GM19324 (cell line): ENCODE measurements at regions not wholly inside any gene's neighbourhood (a gene's known extent, or its start where the extent isn't known, plus 50 kb on each side); places are given as distances from the start of the nearest gene placed in this dataset.
"Not testable (repeated sequence)": the region's sequence is repeated elsewhere in the genome, so short reads cannot be mapped to it uniquely, and the experiment has no call there.

Experiments
- ATAC-seq: cut with Tn5 transposase; IDR thresholded peaks from one replicate; pipeline ENCODE4 v1.9.1; 2021; ENCODE audit warnings: mild to moderate bottlenecking, moderate library complexity; ENCODE audit not compliant: unreplicated experiment, low FRiP score

DNA sequence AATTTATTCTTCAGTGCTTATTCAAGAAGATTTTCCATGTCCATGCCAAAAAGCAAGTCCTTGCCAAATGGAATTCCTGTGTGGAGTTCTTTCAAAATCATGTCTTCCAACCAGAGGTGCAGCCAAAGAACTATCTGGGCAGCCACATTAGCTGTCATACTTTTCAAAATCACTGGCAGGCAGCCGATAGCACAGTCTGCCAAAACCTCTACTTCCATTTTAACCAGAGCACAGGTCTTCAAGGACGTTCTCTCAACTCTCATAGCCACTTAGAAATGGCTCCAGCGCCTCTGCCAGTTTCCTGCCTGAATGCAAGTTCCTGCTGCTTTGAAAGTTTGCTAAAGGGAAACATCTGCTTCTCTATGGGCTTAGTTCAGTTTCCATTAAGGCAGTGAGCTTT lies 975.7 kb upstream of the ADGRL4 start:
- ATAC-seq: no peak

DNA sequence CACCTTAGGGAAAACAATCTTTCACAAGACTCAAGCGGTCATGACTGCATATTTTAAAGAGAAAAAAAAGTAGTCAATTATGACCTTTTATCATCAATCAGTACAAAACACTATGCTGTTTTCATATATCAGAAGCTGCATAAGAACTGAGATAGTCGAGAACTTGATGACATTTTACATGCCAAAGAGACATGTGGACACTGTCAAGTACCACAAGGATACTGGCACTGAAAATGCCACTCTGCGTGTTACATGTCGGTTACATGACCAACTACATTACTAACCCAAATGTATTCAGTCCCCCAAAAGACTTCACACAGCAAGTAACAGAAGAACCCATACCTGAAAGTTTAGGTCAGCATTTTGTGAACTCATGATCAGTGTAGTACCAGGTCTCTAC lies 975.0 kb upstream of the ADGRL4 start:
- ATAC-seq: no peak

DNA sequence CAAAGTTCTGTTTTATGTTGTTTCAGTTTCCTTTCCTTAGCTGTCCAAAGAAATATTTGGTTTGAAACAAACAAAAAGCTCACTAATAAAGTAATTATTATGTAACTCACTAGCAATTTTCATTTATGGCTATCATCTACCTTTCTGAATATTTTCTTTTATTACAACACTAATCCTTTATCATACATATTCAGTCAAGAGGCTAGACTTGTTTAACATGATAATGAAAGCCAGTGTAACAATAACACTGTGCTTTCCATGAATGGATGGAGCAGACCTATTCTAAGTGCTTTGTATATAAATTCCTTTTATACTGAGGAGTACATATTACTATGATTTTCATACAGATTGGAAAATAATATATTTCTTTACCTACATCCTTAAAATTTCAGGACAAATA lies 972.8 kb upstream of the ADGRL4 start:
- no peak for ATAC-seq

GRCh38 chr1:79976287-79976686 lies 969.8 kb upstream of the ADGRL4 start:
- ATAC-seq: no peak

GRCh38 chr1:79974659-79975058 lies 968.1 kb upstream of the ADGRL4 start:
- ATAC-seq: no peak

- no peak for ATAC-seq
These were observed 963.4 kb upstream of the ADGRL4 start for GRCh38 chr1:79969886-79970285.

GRCh38 chr1:79966438-79966837 lies 959.9 kb upstream of the ADGRL4 start:
- no peak for ATAC-seq

- ATAC-seq: no peak
These were observed 953.1 kb upstream of the ADGRL4 start for GRCh38 chr1:79959635-79960034.

DNA sequence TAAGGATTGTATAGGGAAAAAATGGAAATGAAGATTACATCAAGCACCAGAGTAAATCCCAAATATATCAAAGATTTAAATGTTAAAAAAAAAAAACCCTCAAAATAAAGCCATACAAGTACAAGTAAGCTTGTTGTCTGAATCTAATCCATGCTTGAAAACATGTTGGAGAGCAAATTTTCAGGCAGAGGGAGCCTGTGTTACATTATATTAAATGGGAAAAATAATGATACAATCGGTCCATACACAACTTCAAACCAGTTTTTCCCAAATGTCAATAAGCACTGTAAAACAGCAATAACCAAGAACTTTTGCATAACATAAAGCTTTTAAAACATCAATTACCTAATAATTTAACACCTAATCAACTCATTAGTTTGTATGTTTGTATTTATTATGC lies 949.4 kb upstream of the ADGRL4 start:
- no peak for ATAC-seq

DNA sequence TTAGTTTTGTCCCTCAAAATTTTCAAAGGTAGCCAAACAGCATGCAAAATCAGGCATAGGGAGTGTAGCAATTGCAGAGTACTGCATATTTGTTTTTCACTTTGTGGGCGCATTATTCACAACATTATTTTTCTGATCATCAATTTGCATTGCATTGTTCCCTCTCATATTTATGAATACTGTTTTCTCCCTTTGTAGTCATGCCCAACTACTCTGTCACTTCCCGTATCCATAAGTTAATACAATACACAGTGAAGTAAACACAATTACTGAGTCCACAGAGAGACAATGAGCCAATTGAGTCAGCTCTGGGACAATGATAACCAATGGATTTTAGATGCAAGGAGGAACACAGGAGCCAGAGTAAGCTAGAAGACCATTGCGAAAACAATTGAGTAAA lies 944.0 kb upstream of the ADGRL4 start:
- no peak for ATAC-seq

DNA sequence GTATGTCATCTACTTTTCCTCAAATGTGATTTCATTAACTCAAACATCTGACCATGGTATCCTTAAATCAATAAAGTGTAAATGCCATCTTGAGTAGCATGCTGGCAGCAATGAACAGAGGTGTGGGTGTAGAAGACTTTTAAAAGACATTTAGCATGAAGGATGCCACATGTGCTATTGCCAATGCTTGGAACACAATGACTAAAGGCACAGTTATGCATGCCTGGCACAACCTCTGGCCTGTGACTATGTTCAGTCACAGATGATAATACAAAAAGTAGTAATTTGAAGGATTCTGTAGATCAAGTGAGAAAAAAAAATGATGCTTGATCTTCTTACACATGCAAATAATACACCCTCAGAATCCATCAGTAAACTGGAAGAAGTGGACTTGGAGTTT lies 938.9 kb upstream of the ADGRL4 start:
- no peak for ATAC-seq

- no peak for ATAC-seq
These were observed 922.8 kb upstream of the ADGRL4 start for GRCh38 chr1:79929356-79929755.

- ATAC-seq: no peak
These were observed 922.4 kb upstream of the ADGRL4 start for GRCh38 chr1:79928901-79929300.

GRCh38 chr1:79920960-79921669 lies 914.6 kb upstream of the ADGRL4 start:
- no peak for ATAC-seq

GRCh38 chr1:79914896-79915295 lies 908.4 kb upstream of the ADGRL4 start:
- ATAC-seq: no peak

- no peak for ATAC-seq
These were observed 906.3 kb upstream of the ADGRL4 start for GRCh38 chr1:79912813-79913212.

DNA sequence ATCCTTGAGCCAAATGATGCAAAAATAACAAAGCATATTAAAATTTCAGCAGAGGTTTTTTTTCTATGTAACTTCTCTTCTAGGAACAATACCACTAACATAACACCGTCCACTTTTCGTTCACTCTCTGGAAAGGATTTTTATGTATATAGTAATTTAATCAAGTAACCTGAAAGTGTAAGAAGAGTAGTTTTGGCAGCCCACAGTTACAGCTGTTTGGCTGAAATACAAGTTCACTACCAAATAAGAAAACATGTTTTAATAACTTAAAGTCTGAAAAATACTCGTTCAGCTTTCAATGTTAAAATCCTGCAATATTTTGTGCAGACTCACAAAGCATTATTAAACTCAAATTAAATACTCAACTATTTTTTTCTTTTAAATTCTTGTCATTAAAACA lies 896.8 kb upstream of the ADGRL4 start:
- ATAC-seq: no peak

GRCh38 chr1:79902418-79902817 lies 895.9 kb upstream of the ADGRL4 start:
- ATAC-seq: no peak

DNA sequence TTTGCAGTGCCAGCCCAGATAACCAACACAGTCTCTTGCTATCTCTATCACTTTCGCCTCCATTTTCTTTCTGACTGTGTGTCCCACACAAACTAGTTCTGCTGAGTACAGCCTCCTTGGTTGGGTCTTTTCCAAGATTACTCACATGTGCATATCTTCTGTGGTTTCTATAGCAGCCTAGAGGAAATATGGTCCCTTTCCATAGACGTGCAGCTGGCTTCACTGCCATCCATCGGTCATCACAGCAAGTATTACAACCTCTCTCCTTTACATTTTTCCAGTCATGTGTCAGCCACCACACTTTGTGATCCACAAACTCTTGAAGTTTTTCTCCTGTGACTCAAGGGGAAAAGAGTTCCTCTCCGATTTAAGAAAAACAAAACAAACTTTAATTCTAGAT lies 893.4 kb upstream of the ADGRL4 start:
- no peak for ATAC-seq

DNA sequence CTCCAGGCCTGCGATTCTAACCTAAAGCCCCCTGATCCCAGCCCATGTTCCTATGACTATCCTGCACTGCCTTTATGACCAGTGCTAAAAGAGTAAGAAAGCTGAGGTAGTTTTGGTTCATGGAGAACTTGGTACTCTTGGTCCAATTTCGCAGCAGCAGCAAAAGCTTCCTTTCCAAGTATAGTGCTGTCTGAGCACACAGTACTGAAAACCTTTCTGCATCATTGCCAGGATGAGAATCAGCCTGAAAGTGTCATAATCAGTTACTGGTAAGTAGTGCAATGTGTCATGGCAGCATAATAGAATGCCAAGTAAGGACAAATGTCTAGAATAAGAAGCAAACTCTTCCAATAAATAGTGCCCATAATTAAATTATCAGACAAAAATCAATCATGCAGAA lies 889.6 kb upstream of the ADGRL4 start:
- ATAC-seq: no peak

GRCh38 chr1:79895573-79895972 lies 889.0 kb upstream of the ADGRL4 start:
- no peak for ATAC-seq

GRCh38 chr1:79894129-79894528 lies 887.6 kb upstream of the ADGRL4 start:
- ATAC-seq: not testable (repeated sequence)

- ATAC-seq: no peak
These were observed 880.5 kb upstream of the ADGRL4 start for GRCh38 chr1:79887059-79887458.
